HG02571 (cell line): ENCODE measurements at regions not wholly inside any gene's neighbourhood (a gene's known extent, or its start where the extent isn't known, plus 50 kb on each side); places are given as distances from the start of the nearest gene placed in this dataset.
"Not testable (repeated sequence)": the region's sequence is repeated elsewhere in the genome, so short reads cannot be mapped to it uniquely, and the experiment has no call there.

Source experiments
- ATAC-seq: cut with Tn5 transposase; IDR thresholded peaks from one replicate; pipeline ENCODE4 v1.9.1; 2021; ENCODE audit warnings: mild to moderate bottlenecking, moderate library complexity; ENCODE audit not compliant: unreplicated experiment

DNA sequence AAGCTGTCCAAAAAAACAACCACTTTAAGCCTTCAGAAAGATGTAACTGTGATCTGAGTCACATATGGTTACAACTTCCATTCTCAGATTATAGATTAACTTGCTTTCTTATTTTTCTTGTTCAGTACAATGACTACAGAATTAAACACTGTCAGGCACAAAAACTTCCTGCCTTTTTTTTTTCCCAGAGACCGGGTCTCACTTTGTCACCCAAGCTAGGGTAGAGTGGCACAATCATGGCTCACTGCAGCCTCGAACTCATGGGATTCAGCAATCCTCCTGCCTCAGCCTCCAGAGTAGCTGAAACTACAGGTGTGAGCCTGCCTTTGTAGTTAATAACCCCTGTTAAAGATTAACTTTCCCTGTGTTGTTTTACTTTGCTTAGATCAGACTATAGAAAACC is 163.2 kb downstream of the AVL9 start:
- no peak for ATAC-seq

DNA sequence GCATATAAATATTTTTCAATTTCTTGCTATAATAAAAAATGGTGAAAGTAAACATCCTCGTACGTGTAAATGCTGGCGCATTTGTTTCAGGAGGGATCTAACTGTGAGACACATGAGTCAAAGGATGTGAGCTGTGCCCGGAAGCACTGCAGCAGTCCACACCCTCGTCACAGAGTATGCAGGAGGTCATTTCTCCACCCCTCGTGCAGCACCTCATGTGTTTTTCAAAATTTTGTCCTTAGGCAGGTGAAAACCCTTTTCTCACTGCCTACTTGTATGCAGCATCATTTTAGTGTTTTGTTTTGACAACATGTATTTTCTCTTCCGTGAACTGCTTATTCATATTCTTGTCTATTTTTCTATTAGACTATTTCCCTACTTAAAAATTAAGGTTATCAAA is 162.7 kb downstream of the AVL9 start:
- ATAC-seq: no peak

DNA sequence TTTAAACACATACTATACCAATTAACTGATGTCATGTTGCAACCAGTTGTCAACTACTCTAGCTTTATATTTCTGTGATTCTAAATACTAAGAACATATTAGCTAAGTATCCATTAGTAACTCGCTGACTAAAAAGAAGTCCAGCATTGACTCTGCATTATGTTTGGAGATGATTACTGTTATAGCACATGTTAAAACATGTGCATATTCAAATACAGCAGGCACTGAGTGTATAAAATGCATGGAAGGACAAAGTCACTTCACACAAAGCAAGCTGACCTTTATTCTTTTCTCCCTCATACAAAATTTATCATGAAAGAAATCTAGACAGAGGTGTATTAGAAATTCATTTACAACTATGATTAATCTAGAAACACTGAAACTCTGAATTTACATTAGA is 159.3 kb downstream of the AVL9 start:
- ATAC-seq: not testable (repeated sequence)

DNA sequence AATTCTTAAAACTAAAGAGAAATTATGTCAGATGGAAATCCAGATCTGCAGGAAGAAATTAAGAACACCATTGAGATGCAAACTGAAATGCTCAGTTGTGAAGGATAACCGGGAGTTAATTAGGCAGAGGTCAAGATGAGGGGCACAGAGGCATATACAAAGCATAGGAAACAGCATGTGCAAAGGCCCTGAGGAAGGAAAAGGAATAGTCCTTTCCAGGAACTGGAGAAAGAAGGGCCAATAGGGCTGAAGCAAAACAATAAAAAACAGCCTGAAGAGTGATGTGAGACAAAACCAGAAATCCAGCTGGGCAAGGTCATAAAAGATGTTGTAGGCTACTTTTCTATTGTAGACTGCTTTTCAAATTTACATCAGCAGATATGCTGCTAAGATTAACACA is 155.1 kb downstream of the AVL9 start:
- ATAC-seq: not testable (repeated sequence)

DNA sequence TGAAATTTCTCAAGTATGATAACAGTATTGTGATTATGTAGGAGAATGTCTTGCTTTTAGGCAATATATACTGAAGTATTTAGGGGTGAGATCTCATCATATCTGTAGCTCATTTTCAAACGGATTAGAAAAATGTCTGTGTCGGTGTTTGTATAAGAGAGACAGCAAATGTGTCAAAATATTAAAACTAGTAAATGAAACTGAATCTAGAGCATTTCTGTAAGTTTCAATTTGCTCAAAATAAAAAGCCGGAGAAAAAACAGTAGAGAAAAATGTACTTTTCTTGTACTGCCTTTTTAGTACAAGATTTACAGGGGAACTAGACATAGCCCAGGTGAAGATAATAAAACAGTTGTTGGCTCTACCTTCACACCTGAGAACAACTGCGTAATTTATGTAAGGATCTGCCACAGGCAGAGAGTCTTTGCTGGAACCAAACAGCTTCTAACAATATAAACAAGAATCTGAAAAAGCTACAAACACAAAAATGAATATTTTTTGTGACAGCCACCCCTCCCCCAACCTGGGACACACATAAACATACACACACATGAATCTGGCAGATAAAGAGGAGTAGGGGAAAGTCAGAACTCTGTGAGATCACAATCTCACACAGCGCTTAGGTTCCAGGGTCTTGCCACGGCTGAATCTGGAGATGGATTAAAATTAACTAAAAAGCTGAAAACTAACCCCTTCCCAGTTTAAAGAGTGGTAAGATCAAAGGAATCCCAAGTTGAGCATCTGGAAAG is 153.3 kb downstream of the AVL9 start:
- ATAC-seq: no peak

DNA sequence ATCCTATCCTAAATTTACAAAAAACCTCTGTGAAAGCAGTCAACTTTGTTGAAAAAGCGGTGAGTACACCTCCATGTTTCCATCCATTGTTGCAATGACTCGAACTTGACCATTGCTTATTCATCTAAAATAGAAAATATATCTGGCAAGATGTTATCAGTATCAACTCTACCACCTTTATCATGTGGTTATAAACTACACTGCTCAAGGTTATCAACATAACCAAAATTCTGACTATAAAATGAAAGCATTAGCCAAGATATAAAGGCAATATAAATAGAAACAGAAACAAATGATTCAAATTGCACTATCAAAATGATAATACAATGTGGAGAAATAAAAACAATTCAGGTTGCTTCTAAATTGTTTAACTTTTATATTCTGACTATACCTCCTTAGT is 150.0 kb downstream of the AVL9 start:
- not testable (repeated sequence) for ATAC-seq

DNA sequence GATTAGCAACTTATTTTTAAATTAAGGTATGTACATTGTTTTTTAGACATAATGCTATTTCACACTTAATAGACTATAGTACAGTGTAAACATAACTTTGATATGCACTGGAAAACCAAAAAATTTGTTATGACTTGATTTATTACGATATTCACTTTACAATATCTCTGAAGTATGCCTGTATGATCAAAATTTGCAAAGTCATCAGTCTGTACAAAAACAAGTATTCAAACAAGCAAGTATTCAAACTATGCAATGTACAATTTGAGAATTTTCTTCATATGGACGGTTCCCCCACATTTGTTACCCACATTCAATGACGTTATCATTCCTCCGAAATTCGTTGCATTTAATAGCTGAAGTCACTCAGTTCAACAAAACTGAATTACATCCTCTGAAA is 147.9 kb downstream of the AVL9 start:
- no peak for ATAC-seq

DNA sequence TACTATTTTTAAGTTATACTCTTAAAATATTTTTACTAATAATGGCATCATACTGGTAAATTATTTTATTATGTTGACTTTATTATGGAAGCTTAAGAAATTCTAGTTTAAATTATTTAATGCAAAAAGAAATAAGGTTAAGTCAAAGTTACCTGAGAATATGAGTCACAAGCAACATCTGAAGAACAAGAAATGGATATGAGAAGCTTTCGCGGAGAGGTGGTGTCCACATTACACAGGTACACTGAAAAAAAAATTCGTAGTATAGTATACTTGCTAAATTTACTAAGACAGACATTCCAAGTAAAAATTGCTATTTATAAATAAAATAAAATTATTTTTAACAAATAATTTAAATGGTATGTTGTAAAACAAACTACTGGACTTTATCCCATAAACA is 143.8 kb downstream of the AVL9 start:
- no peak for ATAC-seq

DNA sequence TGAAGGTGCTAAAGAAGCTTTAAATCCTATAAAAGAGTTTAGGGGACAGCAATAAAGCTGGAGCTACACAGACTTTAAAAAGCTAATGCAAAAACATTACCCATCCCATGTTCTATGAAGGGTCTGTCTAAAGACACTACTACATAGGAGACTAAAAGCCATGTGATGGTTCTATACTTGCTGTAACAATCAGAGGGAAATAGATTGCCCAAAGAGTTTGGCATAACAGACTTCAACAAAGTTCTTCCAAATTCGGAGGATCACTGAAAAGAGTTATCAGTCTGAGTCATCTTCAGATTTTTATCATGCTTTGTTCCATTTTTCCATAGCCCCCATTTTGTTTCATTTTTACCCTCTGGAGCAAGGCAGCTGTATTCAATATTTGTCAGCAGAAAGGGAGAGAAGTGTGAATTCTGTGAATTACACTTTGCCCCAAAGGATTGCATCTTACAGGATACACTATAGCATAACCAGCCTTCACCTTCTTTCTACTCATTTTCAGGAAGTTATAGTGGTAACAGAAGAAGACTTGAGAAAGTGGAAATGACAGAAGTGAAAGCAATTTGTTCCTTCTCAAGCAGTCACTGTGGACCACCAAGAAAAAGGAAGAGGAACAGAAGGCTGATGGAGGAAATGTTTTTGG is 143.3 kb downstream of the AVL9 start:
- peak; percentile 88 for ATAC-seq
